DND-41 (cell line): ENCODE measurements at regions not wholly inside any gene's neighbourhood (a gene's known extent, or its start where the extent isn't known, plus 50 kb on each side); places are given as distances from the start of the nearest gene placed in this dataset.

Experiments used
- ATAC-seq: fragments of 200-7000 bp; cut with Tn5 transposase; 3 replicates; pipeline ENCODE4 v1.9.1; 2021; ENCODE audit warnings: low read depth; ENCODE audit not compliant: insufficient read depth
- DNase-seq: peaks from one replicate; pipeline ENCODE4 v3.0.0-alpha.2; 2020
- H2AFZ ChIP-seq: 2 replicates; pipeline ENCODE4 v1.6.0; 2012; ENCODE audit warnings: low read depth, low read length
- H3K27ac ChIP-seq: 2 replicates; pipeline ENCODE4 v1.5.1; 2012; ENCODE audit warnings: low read length, inconsistent platforms
- H3K27me3 ChIP-seq: fragments of 200-600 bp; sonication (generic); 2 replicates; pipeline ENCODE4 v1.6.0; 2012; ENCODE audit warnings: low read length, mild to moderate bottlenecking, inconsistent platforms; ENCODE audit not compliant: insufficient read depth, poor library complexity
- H3K36me3 ChIP-seq: 2 replicates; pipeline ENCODE4 v1.5.1; 2012; ENCODE audit warnings: low read length, inconsistent platforms; ENCODE audit not compliant: insufficient read depth
- H3K4me1 ChIP-seq: 2 replicates; pipeline ENCODE4 v1.5.1; 2012; ENCODE audit warnings: mild to moderate bottlenecking, low read length; ENCODE audit not compliant: insufficient read depth
- H3K4me2 ChIP-seq: 2 replicates; pipeline ENCODE4 v1.6.0; 2012; ENCODE audit warnings: mild to moderate bottlenecking, moderate library complexity, low read length, inconsistent platforms; ENCODE audit not compliant: insufficient read depth
- H3K4me3 ChIP-seq, 2 experiments: fragments of 200-600 bp in 1 of 2; shearing (Covaris generic) in 1 of 2; 2 replicates each; pipeline ENCODE4 v1.5.1; 2012 to 2016; ENCODE audit warnings: inconsistent platforms in 2 of 2, low read length in 2 of 2, mild to moderate bottlenecking in 2 of 2, low read depth in 1 of 2, moderate library complexity in 1 of 2
- H3K79me2 ChIP-seq: 2 replicates; pipeline ENCODE4 v1.6.0; 2012; ENCODE audit warnings: low read length, inconsistent platforms; ENCODE audit not compliant: insufficient read depth
- H3K9ac ChIP-seq: 2 replicates; pipeline ENCODE4 v1.6.0; 2012; ENCODE audit warnings: low read depth, mild to moderate bottlenecking, inconsistent platforms, low read length, moderate library complexity
- H3K9me3 ChIP-seq: 2 replicates; pipeline ENCODE4 v1.5.1; 2012; ENCODE audit warnings: low read length, moderate library complexity, mild to moderate bottlenecking, inconsistent platforms; ENCODE audit not compliant: insufficient read depth, severe bottlenecking
- H4K20me1 ChIP-seq: 2 replicates; pipeline ENCODE4 v1.6.0; 2012; ENCODE audit warnings: low read length; ENCODE audit not compliant: insufficient read depth
- CTCF ChIP-seq: IDR thresholded peaks from 2 replicates; pipeline ENCODE4 v1.5.1; 2012; ENCODE audit warnings: borderline replicate concordance, low read length, moderate library complexity, mild to moderate bottlenecking; ENCODE audit not compliant: poor library complexity, severe bottlenecking; ENCODE audit errors: extremely low read depth
- EZH2 ChIP-seq: IDR thresholded peaks from 3 replicates; pipeline ENCODE4 v1.6.1; 2012; ENCODE audit warnings: borderline replicate concordance, low read depth, mild to moderate bottlenecking, moderate library complexity, low read length, inconsistent platforms; ENCODE audit not compliant: severe bottlenecking

GRCh38 chr1:235056937-235057336 lies 71.7 kb downstream of the TOMM20 start:
- Histone ChIP-seq H3K36me3 (no peaks in the 10 kb centered on the region), H3K79me2 (no peaks in the 10 kb centered on the region), H3K27me3 (no peaks in the 10 kb centered on the region), H3K4me2 (no peak overlapping the region), H2AFZ (no peak overlapping the region), H3K4me3 (no peak overlapping the region), H4K20me1 (no peaks in the 10 kb centered on the region), H3K9me3 (no peaks in the 10 kb centered on the region), H3K27ac (no peak overlapping the region), H3K4me1 (no peaks in the 10 kb centered on the region), H3K9ac (no peak overlapping the region)
- no peak for TF ChIP-seq CTCF
- TF ChIP-seq EZH2: no peak
- ATAC-seq (no peak), DNase-seq (no peak)

DNA sequence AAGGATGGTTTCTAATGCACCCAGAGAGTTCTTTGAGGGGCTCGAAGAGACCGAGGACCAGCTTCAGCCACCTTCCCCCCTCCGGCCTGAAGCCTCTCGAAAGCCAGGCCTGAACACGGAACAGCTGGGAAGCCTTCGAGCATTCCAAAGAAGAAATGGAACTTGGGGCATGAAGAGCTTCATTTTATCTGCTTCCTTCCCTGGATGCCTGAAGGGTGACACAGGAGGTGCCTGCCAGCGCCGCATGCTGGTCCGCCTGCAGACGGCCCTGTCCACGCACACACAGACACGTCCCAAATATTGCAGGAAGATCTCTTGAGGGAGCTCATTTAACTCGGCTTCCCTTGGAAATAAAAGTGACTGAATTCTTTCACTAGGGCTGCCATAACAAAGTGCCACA lies 73.7 kb downstream of the TOMM20 start:
- H2AFZ ChIP-seq: no peak overlapping the region
- H3K4me2 ChIP-seq: no peak overlapping the region
- H3K4me3 ChIP-seq: no peak overlapping the region
- DNase-seq (no peak), ATAC-seq (no peak)
- H3K27me3 ChIP-seq: no peaks in the 10 kb centered on the region
- no peak overlapping the region for H3K9ac ChIP-seq
- no peaks in the 10 kb centered on the region for H3K4me1 ChIP-seq
- H3K36me3 ChIP-seq: no peaks in the 10 kb centered on the region
- no peaks in the 10 kb centered on the region for H4K20me1 ChIP-seq
- H3K27ac ChIP-seq: no peak overlapping the region
- TF ChIP-seq EZH2 (no peak), CTCF (no peak)
- no peaks in the 10 kb centered on the region for H3K79me2 ChIP-seq
- H3K9me3 ChIP-seq: no peaks in the 10 kb centered on the region

DNA sequence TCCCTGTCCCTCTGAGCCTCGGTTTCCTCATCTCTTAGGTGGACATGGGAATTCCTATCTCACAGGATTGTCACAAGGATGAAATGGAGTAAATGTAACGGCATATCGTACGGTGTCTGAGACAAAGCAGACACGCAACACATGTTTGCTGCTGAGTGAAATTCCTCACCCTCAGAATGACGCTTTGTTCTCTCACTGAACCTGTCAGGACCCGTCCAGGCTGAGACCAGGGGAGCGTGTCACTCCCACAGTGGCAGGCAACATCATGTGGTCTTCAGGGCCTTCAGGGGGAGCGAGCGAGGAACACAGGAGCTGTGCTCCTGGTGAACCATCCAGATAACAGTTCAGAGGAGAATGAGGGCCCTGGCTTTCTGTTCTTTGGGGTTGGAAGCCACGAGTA lies 74.2 kb downstream of the TOMM20 start:
- DNase-seq (no peak), ATAC-seq (no peak)
- H3K9ac ChIP-seq: no peak overlapping the region
- H3K9me3 ChIP-seq: no peaks in the 10 kb centered on the region
- H3K79me2 ChIP-seq: no peaks in the 10 kb centered on the region
- H3K4me1 ChIP-seq: no peaks in the 10 kb centered on the region
- no peaks in the 10 kb centered on the region for H3K36me3 ChIP-seq
- no peak overlapping the region for H3K4me3 ChIP-seq
- H3K27ac ChIP-seq: no peak overlapping the region
- H3K4me2 ChIP-seq: no peak overlapping the region
- TF ChIP-seq EZH2: no peak
- no peak for TF ChIP-seq CTCF
- H2AFZ ChIP-seq: no peak overlapping the region
- no peaks in the 10 kb centered on the region for H3K27me3 ChIP-seq
- H4K20me1 ChIP-seq: no peaks in the 10 kb centered on the region
